H1 (cell line): ENCODE measurements at regions not wholly inside any gene's neighbourhood (a gene's known extent, or its start where the extent isn't known, plus 50 kb on each side); places are given as distances from the start of the nearest gene placed in this dataset.

ENCODE experiments used
- CTCF ChIA-PET: fragments of 300-600 bp; sonication (Branson Sonifier 250); formaldehyde crosslinking; loops from one replicate; lab custom pipeline; 2021; ENCODE audit not compliant: partially characterized antibody; lab: Charles Lee
- POLR2A ChIA-PET: fragments of 300-600 bp; sonication (Branson Sonifier 250); formaldehyde crosslinking; loops from one replicate; lab custom pipeline; 2021; ENCODE audit warnings: inconsistent platforms; ENCODE audit not compliant: partially characterized antibody; lab: Charles Lee
- DNase-seq, 2 experiments: peaks; one replicate each; pipeline versions ENCODE4 v3.0.0 to v3.0.0-alpha.2; 2010 to 2022; ENCODE audit warnings: low spot score in 2 of 2, low read depth in 1 of 2, mixed read lengths in 1 of 2
- FAIRE-seq: peaks from 2 replicates; lab custom pipeline; 2011; peaks lifted over from hg19 to GRCh38; lab: Jason Lieb, UNC
- H2AFZ ChIP-seq: 2 replicates; pipeline ENCODE4 v1.8.1; 2012; ENCODE audit warnings: low read length, inconsistent platforms
- H2AK5ac ChIP-seq: 2 replicates; pipeline ENCODE4 v1.6.1; 2013; ENCODE audit warnings: low read depth, low read length
- H2BK120ac ChIP-seq: replicated peaks from 2 replicates; pipeline ENCODE3; 2013; ENCODE audit warnings: low read depth, low read length, inconsistent platforms
- H2BK12ac ChIP-seq: 2 replicates; pipeline ENCODE4 v1.6.1; 2013; ENCODE audit warnings: low read depth, low read length
- H2BK15ac ChIP-seq: 2 replicates; pipeline ENCODE4 v1.6.1; 2013; ENCODE audit warnings: low read length
- H2BK20ac ChIP-seq: 2 replicates; pipeline ENCODE4 v1.6.1; 2013; ENCODE audit warnings: low read length
- H2BK5ac ChIP-seq: 2 replicates; pipeline ENCODE4 v1.6.1; 2013; ENCODE audit warnings: low read depth, low read length
- H3K14ac ChIP-seq: 2 replicates; pipeline ENCODE4 v1.6.1; 2013; ENCODE audit warnings: inconsistent platforms; ENCODE audit not compliant: insufficient read length
- H3K18ac ChIP-seq: 2 replicates; pipeline ENCODE4 v1.6.1; 2013; ENCODE audit warnings: low read length; ENCODE audit errors: extremely low read depth
- H3K23ac ChIP-seq: 2 replicates; pipeline ENCODE4 v1.6.1; 2013; ENCODE audit warnings: inconsistent platforms; ENCODE audit not compliant: insufficient read length
- H3K23me2 ChIP-seq: 2 replicates; pipeline ENCODE4 v1.6.1; 2013; ENCODE audit warnings: low read depth, low read length
- H3K27ac ChIP-seq: 2 replicates; pipeline ENCODE4 v1.6.1; 2011; ENCODE audit warnings: low read depth, low read length, inconsistent platforms
- H3K27me3 ChIP-seq, 4 experiments: replicated peaks in 1 of 4; 1 replicate in 1 of 4; 2 replicates in 3 of 4; pipeline versions ENCODE4 v1.6.1 to v1.8.1; 2011 to 2013; ENCODE audit warnings: low read length in 3 of 4, mild to moderate bottlenecking in 3 of 4, inconsistent platforms in 2 of 4, mixed read lengths in 2 of 4, moderate library complexity in 1 of 4; ENCODE audit not compliant: control insufficient read depth in 3 of 4, insufficient read depth in 3 of 4; ENCODE audit errors: extremely low read depth in 1 of 4
- H3K36me3 ChIP-seq, 4 experiments: 2 replicates each; pipeline versions ENCODE4 v1.6.1 to v1.8.1; 2011 to 2013; ENCODE audit warnings: mild to moderate bottlenecking in 4 of 4, low read length in 3 of 4, moderate library complexity in 2 of 4, control low read depth in 1 of 4, inconsistent platforms in 1 of 4; ENCODE audit not compliant: insufficient read depth in 4 of 4, control insufficient read depth in 2 of 4
- H3K4ac ChIP-seq: replicated peaks from 2 replicates; pipeline ENCODE3; 2013; ENCODE audit warnings: low read length, low read depth, mixed read lengths, inconsistent platforms; ENCODE audit not compliant: insufficient read length
- H3K4me1 ChIP-seq, 4 experiments: replicated peaks in 1 of 4; 1 replicate in 1 of 4; 2 replicates in 3 of 4; pipeline versions ENCODE4 v1.6.1 to v1.8.1; 2011 to 2013; ENCODE audit warnings: low read length in 3 of 4, inconsistent platforms in 2 of 4, mixed read lengths in 1 of 4; ENCODE audit not compliant: insufficient read depth in 4 of 4, control insufficient read depth in 3 of 4
- H3K4me2 ChIP-seq, 2 experiments: 2 replicates each; pipeline versions ENCODE4 v1.6.1 to v1.8.1; 2011 to 2013; ENCODE audit warnings: low read depth in 2 of 2, low read length in 2 of 2, control low read depth in 1 of 2, inconsistent platforms in 1 of 2, mild to moderate bottlenecking in 1 of 2; ENCODE audit not compliant: insufficient read depth in 1 of 2
- H3K4me3 ChIP-seq, 4 experiments: fragments of 200-600, 300-600 bp in 1 of 4; sonication (generic), shearing (Covaris generic), sonication (Bioruptor Twin) in 1 of 4; 2 replicates each; pipeline versions ENCODE4 v1.5.1 to v1.8.1; 2011 to 2016; ENCODE audit warnings: low read length in 4 of 4, low read depth in 3 of 4, control low read depth in 2 of 4, inconsistent platforms in 2 of 4, mild to moderate bottlenecking in 2 of 4, mixed read lengths in 1 of 4, moderate library complexity in 1 of 4; ENCODE audit not compliant: insufficient read depth in 2 of 4; ENCODE audit errors: extremely low read depth in 1 of 4
- H3K56ac ChIP-seq: replicated peaks from 2 replicates; pipeline ENCODE3; 2013; ENCODE audit warnings: low read depth, mild to moderate bottlenecking, mixed read lengths, low read length, inconsistent platforms; ENCODE audit not compliant: insufficient read length
- H3K79me1 ChIP-seq: 2 replicates; pipeline ENCODE4 v1.6.1; 2013; ENCODE audit warnings: low read depth, low read length, control low read depth
- H3K79me2 ChIP-seq, 2 experiments: 2 replicates each; pipeline versions ENCODE4 v1.6.1 to v1.8.1; 2012 to 2013; ENCODE audit warnings: low read length in 2 of 2, mild to moderate bottlenecking in 2 of 2, inconsistent platforms in 1 of 2; ENCODE audit not compliant: insufficient read depth in 2 of 2, control insufficient read depth in 1 of 2
- H3K9ac ChIP-seq, 4 experiments: replicated peaks in 1 of 4; 1 replicate in 1 of 4; 2 replicates in 3 of 4; pipeline versions ENCODE4 v1.6.1 to v1.8.1; 2011 to 2013; ENCODE audit warnings: low read depth in 3 of 4, low read length in 3 of 4, control low read depth in 2 of 4, mild to moderate bottlenecking in 2 of 4, moderate library complexity in 2 of 4, inconsistent platforms in 1 of 4; ENCODE audit errors: extremely low read depth in 1 of 4
- H3K9me3 ChIP-seq, 2 experiments: 2 replicates each; pipeline versions ENCODE4 v1.6.1 to v1.8.1; 2012 to 2013; ENCODE audit warnings: mild to moderate bottlenecking in 2 of 2, moderate library complexity in 2 of 2, control low read depth in 1 of 2, inconsistent platforms in 1 of 2, low read depth in 1 of 2, low read length in 1 of 2, mixed read lengths in 1 of 2; ENCODE audit not compliant: insufficient read depth in 2 of 2
- H4K20me1 ChIP-seq, 2 experiments: replicated peaks in 1 of 2; 2 replicates each; pipeline versions ENCODE3 to v1.8.1; 2011 to 2013; ENCODE audit warnings: inconsistent platforms in 2 of 2, low read length in 2 of 2, mild to moderate bottlenecking in 1 of 2; ENCODE audit not compliant: insufficient read depth in 2 of 2, control insufficient read depth in 1 of 2
- H4K5ac ChIP-seq: 2 replicates; pipeline ENCODE4 v1.6.1; 2013; ENCODE audit warnings: low read length, low read depth, mixed read lengths, inconsistent platforms; ENCODE audit not compliant: insufficient read length
- H4K8ac ChIP-seq: 2 replicates; pipeline ENCODE4 v1.8.0; 2013; ENCODE audit warnings: mild to moderate bottlenecking, moderate library complexity, low read length, inconsistent platforms; ENCODE audit not compliant: insufficient read depth; ENCODE audit errors: extremely low read depth
- H4K91ac ChIP-seq: replicated peaks from 2 replicates; pipeline ENCODE3; 2013; ENCODE audit warnings: low read length, mixed read lengths, inconsistent platforms; ENCODE audit not compliant: insufficient read length
- JUND ChIP-seq: IDR thresholded peaks from 2 replicates; pipeline ENCODE4 v1.6.1; 2011; ENCODE audit warnings: mild to moderate bottlenecking, improper control_type of control experiment, low read length
- POLR2A ChIP-seq, 2 experiments: IDR thresholded peaks; 1 replicate in 1 of 2; 2 replicates in 1 of 2; pipeline ENCODE4 v1.6.1; 2011; ENCODE audit warnings: low read depth in 2 of 2, low read length in 2 of 2, mild to moderate bottlenecking in 2 of 2; ENCODE audit errors: control extremely low read depth in 1 of 2
- WGBS, 2 experiments: shearing (Covaris generic) in 1 of 2; methylation state at CpG; one replicate each; pipeline versions ENCODE4 v1.1.6 to v1.1.7; 2013 to 2015; ENCODE audit warnings: low lambda C conversion rate in 2 of 2, mixed read lengths in 2 of 2, inconsistent platforms in 1 of 2, low coverage in 1 of 2, missing lambda C conversion rate in 1 of 2; ENCODE audit not compliant: insufficient replicate concordance in 2 of 2, insufficient coverage in 1 of 2, insufficient read length in 1 of 2; ENCODE audit errors: extremely low coverage in 1 of 2, missing lambda C conversion rate in 1 of 2; 5-methylcytosine and 5-hydroxymethylcytosine counted together

- H3K27ac ChIP-seq, result no peak overlapping the region
- TF ChIP-seq JUND (no peak), POLR2A (IDR thresholded peaks at IDR 0.05; ENCODE audit: control extremely low read depth in 1 of 2, low read depth in 2 of 2, low read length in 2 of 2) (no peak)
- H2AK5ac ChIP-seq, result no peak overlapping the region
- 69% methylated on average over 2 of the region's 2 CpGs; no CpG with 5 or more reads in 1 of the 2 experiments for WGBS, 2 experiments
- H3K56ac ChIP-seq, result no peak overlapping the region
- no peak for DNase-seq
- no peak overlapping the region for H3K4ac ChIP-seq
- H2BK5ac ChIP-seq, result no peak overlapping the region
- FAIRE-seq, result no peak
- H3K36me3 ChIP-seq, result no peaks in the 10 kb centered on the region
- no peak overlapping the region for H2BK12ac ChIP-seq
- H4K5ac ChIP-seq, result no peak overlapping the region
- no peak overlapping the region for H4K8ac ChIP-seq
- no peak overlapping the region for H4K91ac ChIP-seq
- H2AFZ ChIP-seq, result no peak overlapping the region
- H3K9me3 ChIP-seq, result peaks cover 17 to 23% of the 10 kb centered on the region in 2 experiments
- no peak overlapping the region for H3K9ac ChIP-seq
- H3K4me1 ChIP-seq, result no peaks in the 10 kb centered on the region
- no peaks in the 10 kb centered on the region for H3K23me2 ChIP-seq
- no peak overlapping the region for H3K14ac ChIP-seq
- no peaks in the 10 kb centered on the region for H3K79me1 ChIP-seq
- H3K18ac ChIP-seq, result no peak overlapping the region
- no peaks in the 10 kb centered on the region for H3K79me2 ChIP-seq
- ChIA-PET POLR2A (no interaction called here), CTCF (no interaction called here)
- no peak overlapping the region for H3K4me3 ChIP-seq
- H3K4me2 ChIP-seq, result no peak overlapping the region
- H3K23ac ChIP-seq, result no peak overlapping the region
- no peak overlapping the region for H2BK120ac ChIP-seq
- H2BK20ac ChIP-seq, result no peak overlapping the region
- H3K27me3 ChIP-seq, result no peaks in the 10 kb centered on the region
- no peak overlapping the region for H2BK15ac ChIP-seq
- no peaks in the 10 kb centered on the region for H4K20me1 ChIP-seq
Observed at GRCh38 chr16:46496701-46497100, 124.5 kb downstream of the SHCBP1 start.
